ENCODE measurements at regions not wholly inside any gene's neighbourhood (a gene's known extent, or its start where the extent isn't known, plus 50 kb on each side); places are given as distances from the start of the nearest gene placed in this dataset.

DNA sequence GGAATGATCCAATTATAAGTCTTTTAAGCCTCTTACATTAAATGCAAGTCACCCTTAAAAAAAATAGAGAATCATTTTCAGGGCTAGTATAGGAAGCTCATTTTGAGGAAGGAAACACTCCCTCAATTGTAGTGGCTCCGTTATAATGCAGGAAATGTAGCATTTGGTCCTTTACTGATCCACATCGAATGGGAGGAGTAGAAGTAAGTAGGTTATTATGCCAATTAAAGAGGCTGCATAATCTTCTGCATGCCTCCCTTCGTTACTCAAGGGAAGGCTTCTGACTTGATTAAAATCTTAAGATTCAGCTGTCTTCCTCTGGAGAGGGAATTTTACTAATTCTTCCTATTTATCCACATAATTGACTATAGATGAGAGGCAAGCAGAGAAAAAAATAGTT lies 579.2 kb upstream of the COX7C start:
- ATAC-seq, result no peak
- no peak for DNase-seq (ENCODE audit: missing footprints)
- intact Hi-C loops (cut with DNase I), result no loop called here

GRCh38 chr5:86039351-86039750 lies 578.4 kb upstream of the COX7C start:
- DNase-seq (ENCODE audit: missing footprints) (no peak), ATAC-seq (no peak)
- intact Hi-C loops (cut with DNase I), result no loop called here

GRCh38 chr5:86070719-86071118 lies 547.0 kb upstream of the COX7C start:
- intact Hi-C loops (cut with DNase I), result no loop called here
- no peak for ATAC-seq

GRCh38 chr5:86074297-86074696 lies 543.4 kb upstream of the COX7C start:
- intact Hi-C loops (cut with DNase I), result no loop called here
- ATAC-seq (no peak), DNase-seq (ENCODE audit: missing footprints) (no peak)

More at GRCh38 chr5:86070719-86071118, 547.0 kb upstream of the COX7C start:
- no peak for DNase-seq (ENCODE audit: missing footprints)

DNA sequence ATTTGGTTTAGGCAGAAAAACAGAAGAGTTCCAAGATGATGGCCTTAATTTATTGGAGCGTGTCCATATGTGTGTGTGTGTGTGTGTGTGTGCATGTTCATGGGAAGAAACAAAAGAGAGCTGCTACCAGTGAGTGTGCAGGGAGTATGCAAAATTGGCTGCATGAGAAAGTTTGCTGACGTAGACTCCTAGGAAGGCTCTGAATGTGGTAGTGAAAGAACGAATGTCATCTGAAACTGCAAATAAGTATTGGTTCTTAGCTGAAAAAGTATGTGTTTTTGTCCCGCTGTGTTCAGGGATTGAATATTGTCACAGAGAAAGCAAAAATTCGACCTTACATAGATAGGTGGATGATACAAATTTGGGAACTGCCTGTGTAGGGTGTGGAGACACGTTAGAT lies 542.6 kb upstream of the COX7C start:
- ATAC-seq (no peak), DNase-seq (ENCODE audit: missing footprints) (no peak)
- intact Hi-C loops (cut with DNase I), result no loop called here

DNA sequence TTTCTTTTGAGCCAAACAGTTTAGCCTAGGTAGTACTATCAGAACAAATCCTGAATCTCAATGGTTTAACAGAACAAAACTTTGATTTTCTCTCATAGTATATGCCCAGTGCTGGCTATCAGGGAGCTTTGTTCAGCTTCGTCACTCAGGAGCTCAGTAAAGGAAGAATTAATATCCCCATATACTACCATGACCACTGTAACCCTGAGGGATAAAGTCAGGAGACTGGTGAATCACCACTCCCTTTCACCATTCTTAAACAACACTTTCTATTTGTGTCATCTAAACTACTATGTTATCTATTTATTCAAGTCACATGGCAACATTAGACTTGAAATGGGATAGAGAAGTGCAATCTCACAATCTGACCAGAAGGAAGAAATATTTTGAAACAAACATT lies 522.6 kb upstream of the COX7C start:
- ATAC-seq, result no peak
- intact Hi-C loops (cut with DNase I), result no loop called here
- DNase-seq (ENCODE audit: missing footprints), result no peak

GRCh38 chr5:86101966-86102365 lies 515.8 kb upstream of the COX7C start:
- DNase-seq (ENCODE audit: missing footprints), result peak; percentile 47
- intact Hi-C loops (cut with DNase I), result no loop called here
- no peak for ATAC-seq

GRCh38 chr5:86108825-86109224 lies 508.9 kb upstream of the COX7C start:
- intact Hi-C loops (cut with DNase I), result no loop called here
- ATAC-seq, result no peak

GRCh38 chr5:86112249-86112648 lies 505.5 kb upstream of the COX7C start:
- intact Hi-C loops (cut with DNase I), result no loop called here
- ATAC-seq (no peak), DNase-seq (ENCODE audit: missing footprints) (no peak)

More at GRCh38 chr5:86108825-86109224, 508.9 kb upstream of the COX7C start:
- no peak for DNase-seq (ENCODE audit: missing footprints)

DNA sequence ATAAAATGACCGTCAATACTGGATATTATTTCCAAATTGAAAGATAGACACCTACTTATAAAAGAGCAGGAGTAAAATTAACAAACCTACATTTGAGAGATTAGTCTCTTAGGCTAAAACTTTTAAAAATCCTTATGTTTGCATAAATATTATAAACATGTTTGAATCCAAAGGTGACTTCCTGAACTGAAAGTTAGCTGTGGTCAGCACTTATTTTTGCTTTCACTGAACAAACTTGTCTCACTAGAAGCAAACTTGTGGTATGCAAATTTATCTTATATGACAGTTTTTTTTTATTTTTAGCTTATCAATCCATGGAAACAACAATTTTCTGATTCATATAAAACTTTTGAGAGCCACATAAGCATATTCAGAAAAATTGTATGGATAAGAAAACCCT lies 502.6 kb upstream of the COX7C start:
- DNase-seq (ENCODE audit: missing footprints) (no peak), ATAC-seq (no peak)
- intact Hi-C loops (cut with DNase I), result no loop called here

DNA sequence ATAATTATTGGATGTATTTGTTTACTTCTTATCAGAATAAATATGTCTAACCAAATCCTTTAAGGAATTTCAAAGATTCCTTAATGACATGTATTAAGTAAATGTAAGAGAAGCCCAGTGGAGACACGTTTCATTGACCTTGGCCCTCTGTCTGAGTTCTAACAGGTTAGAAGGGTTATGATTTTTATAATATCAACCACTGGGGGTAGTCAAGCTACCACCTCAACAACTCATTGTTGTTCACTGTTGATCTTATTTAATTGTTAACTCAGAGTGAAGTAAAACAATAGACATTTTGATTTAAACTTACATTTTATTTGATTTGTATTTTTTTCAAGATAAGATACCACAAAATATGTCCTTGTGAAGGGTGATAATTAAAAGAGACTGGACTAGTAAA lies 499.2 kb upstream of the COX7C start:
- DNase-seq (ENCODE audit: missing footprints) (no peak), ATAC-seq (no peak)
- intact Hi-C loops (cut with DNase I), result no loop called here

- DNase-seq (ENCODE audit: missing footprints) (no peak), ATAC-seq (peak; percentile 8)
- intact Hi-C loops (cut with DNase I), result no loop called here
Observed at GRCh38 chr5:86124333-86124732, 493.4 kb upstream of the COX7C start.

DNA sequence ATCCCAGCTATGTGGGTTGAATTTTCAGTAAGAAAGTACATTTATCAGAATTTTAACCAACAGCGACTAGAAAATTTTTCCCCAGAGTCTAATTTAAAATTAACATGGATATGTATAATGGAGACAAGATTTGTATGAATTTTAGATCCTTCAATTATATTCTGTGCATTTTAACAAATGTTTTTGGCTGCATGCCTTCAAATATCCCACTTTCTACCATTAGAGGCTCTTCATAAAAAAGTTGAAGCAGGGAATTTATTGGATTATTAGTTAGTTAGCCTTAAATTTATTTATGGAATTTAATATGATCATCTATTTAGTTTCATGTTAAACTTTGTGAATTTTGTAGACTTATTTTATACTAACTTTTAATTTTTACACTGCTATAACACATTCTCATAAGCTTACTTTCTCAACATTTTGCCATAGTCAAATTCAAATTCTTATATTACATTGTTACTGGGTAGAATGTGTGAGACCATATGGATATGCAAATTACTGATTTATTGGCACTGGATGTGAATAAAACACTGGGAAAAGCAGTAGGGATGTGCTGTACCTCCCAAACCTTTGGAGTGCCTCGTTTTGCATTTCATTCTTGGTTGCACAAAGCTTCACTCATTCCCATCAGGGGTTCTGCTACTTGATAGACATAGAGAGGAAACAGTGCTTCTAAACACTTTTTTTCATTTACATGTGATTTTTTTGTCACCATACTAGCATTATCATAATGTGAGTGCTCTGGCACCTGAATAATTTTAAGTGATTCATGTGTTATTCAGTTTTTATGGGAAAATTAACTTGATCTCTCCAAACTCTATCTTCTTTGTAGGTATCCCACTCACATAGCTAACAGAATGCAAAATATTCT lies 491.8 kb upstream of the COX7C start:
- intact Hi-C loops (cut with DNase I), result no loop called here
- DNase-seq (ENCODE audit: missing footprints), result no peak
- ATAC-seq, result no peak

DNA sequence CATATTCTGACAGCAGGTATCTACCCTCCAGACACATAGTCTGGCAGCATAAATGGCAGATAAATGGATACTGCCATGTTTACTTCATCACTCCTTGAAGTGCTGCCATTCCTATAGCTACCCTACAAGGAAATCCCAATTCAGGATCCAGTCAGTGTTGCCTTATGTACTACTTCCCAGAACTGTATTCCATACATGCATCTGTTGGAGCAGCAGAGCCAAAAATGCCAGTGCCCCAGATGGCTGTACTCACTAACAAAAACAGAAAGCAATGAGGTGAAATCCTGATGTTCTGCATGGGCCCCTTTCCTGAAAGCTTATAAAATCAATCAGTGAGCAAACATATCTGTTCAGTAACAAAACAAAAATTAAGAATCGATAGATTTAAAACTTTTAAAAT lies 490.0 kb upstream of the COX7C start:
- ATAC-seq, result no peak
- intact Hi-C loops (cut with DNase I), result no loop called here
- DNase-seq (ENCODE audit: missing footprints), result no peak

GRCh38 chr5:86129009-86129408 lies 488.7 kb upstream of the COX7C start:
- ATAC-seq (no peak), DNase-seq (ENCODE audit: missing footprints) (no peak)
- intact Hi-C loops (cut with DNase I), result no loop called here

GRCh38 chr5:86137297-86137696 lies 480.4 kb upstream of the COX7C start:
- intact Hi-C loops (cut with DNase I), result no loop called here
- DNase-seq (ENCODE audit: missing footprints) (no peak), ATAC-seq (no peak)

GRCh38 chr5:86143837-86144236 lies 473.9 kb upstream of the COX7C start:
- peak; percentile 80 for ATAC-seq
- intact Hi-C loops (cut with DNase I), result no loop called here
- peak; percentile 72 for DNase-seq (ENCODE audit: missing footprints)

GRCh38 chr5:86152988-86153560 lies 464.7 kb upstream of the COX7C start:
- intact Hi-C loops (cut with DNase I), result no loop called here
- ATAC-seq (no peak), DNase-seq (ENCODE audit: missing footprints) (no peak)

GRCh38 chr5:86155796-86156195 lies 461.9 kb upstream of the COX7C start:
- no peak for DNase-seq (ENCODE audit: missing footprints)
- intact Hi-C loops (cut with DNase I), result no loop called here
- ATAC-seq, result no peak

- DNase-seq (ENCODE audit: missing footprints), result no peak
- no peak for ATAC-seq
- intact Hi-C loops (cut with DNase I), result no loop called here
Observed at GRCh38 chr5:86170194-86170593, 447.5 kb upstream of the COX7C start.

DNA sequence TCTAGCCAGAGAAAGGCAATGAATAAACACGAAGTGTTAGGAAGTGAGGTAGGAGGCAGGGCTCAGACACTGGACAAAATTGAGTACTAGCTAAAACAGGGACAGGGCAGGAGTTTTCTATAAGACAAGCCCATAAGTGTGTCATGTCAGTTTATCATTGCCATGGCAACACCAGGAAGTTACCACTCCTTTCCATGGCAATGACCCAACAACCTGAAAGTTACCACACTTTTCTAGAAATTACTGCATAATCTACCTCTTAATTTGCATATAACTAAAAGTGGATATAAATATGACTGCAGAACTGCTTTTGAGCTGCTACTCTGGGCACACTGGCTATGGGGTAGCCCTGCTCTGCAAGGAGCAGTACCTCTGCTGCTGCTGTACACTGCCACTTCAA lies 442.5 kb upstream of the COX7C start:
- ATAC-seq, result no peak
- intact Hi-C loops (cut with DNase I), result no loop called here
- no peak for DNase-seq (ENCODE audit: missing footprints)

Measured in Right ventricle myocardium inferior (tissue), 1 donor.